Endodermal cell (in vitro differentiated cells): ENCODE measurements at regions not wholly inside any gene's neighbourhood (a gene's known extent, or its start where the extent isn't known, plus 50 kb on each side); places are given as distances from the start of the nearest gene placed in this dataset.

Experiments used
- DNase-seq: peaks from one replicate; pipeline ENCODE4 v3.0.0-alpha.2; 2017
- H3K27ac ChIP-seq: 2 replicates; pipeline ENCODE4 v1.5.1; 2013; ENCODE audit warnings: mild to moderate bottlenecking, low read depth, low read length, moderate library complexity
- H3K27me3 ChIP-seq: 2 replicates; pipeline ENCODE4 v1.6.1; 2013; ENCODE audit warnings: mild to moderate bottlenecking, low read length, moderate library complexity; ENCODE audit not compliant: insufficient read depth, control insufficient read depth, poor library complexity, severe bottlenecking
- H3K36me3 ChIP-seq: 2 replicates; pipeline ENCODE4 v1.7.0; 2013; ENCODE audit warnings: mild to moderate bottlenecking, low read length, moderate library complexity; ENCODE audit not compliant: control insufficient read depth, insufficient read depth
- H3K4me1 ChIP-seq: one replicate; pipeline ENCODE4 v1.7.0; 2013; ENCODE audit warnings: low read length; ENCODE audit not compliant: control insufficient read depth, insufficient read depth
- H3K4me3 ChIP-seq: 2 replicates; pipeline ENCODE4 v1.5.1; 2013; ENCODE audit warnings: mild to moderate bottlenecking, low read length, moderate library complexity
- H3K9ac ChIP-seq: 2 replicates; pipeline ENCODE4 v1.6.1; 2013; ENCODE audit warnings: mild to moderate bottlenecking, low read length, moderate library complexity; ENCODE audit not compliant: poor library complexity, severe bottlenecking; ENCODE audit errors: extremely low read depth
- H3K9me3 ChIP-seq: 2 replicates; pipeline ENCODE4 v1.6.1; 2013; ENCODE audit warnings: mild to moderate bottlenecking, low read length, moderate library complexity; ENCODE audit not compliant: control insufficient read depth
- H3K27ac Mint-ChIP-seq: 2 replicates; pipeline ENCODE4 v1.8.0; 2020; ENCODE audit warnings: mixed read lengths
- H3K27me3 Mint-ChIP-seq: 2 replicates; pipeline ENCODE4 v1.8.0; 2021; ENCODE audit warnings: mild to moderate bottlenecking, mixed read lengths; ENCODE audit not compliant: insufficient read depth
- H3K36me3 Mint-ChIP-seq: 2 replicates; pipeline ENCODE4 v1.8.0; 2020; ENCODE audit warnings: low read depth, mixed read lengths
- H3K4me1 Mint-ChIP-seq: 2 replicates; pipeline ENCODE4 v1.8.0; 2020; ENCODE audit warnings: mixed read lengths
- H3K4me3 Mint-ChIP-seq: 2 replicates; pipeline ENCODE4 v1.8.0; 2020; ENCODE audit warnings: mild to moderate bottlenecking, moderate library complexity, mixed read lengths
- H3K9me3 Mint-ChIP-seq: 2 replicates; pipeline ENCODE4 v1.8.0; 2020; ENCODE audit warnings: mild to moderate bottlenecking, mixed read lengths
- WGBS, 2 experiments: methylation state at CpG; one replicate each; pipeline versions ENCODE4 v1.1.5 to v1.1.7; 2013; ENCODE audit warnings: missing lambda C conversion rate in 2 of 2, mixed read lengths in 1 of 2; ENCODE audit not compliant: insufficient coverage in 1 of 2, insufficient read length in 1 of 2; 5-methylcytosine and 5-hydroxymethylcytosine counted together
- TF ChIP-seq, protein P1 (sequence below): fragments of 200-600 bp; sonication (generic); conservative IDR thresholded peaks from 2 replicates; pipeline ENCODE4 v1.5.0; 2021; ENCODE audit warnings: antibody characterized with exemption, mild to moderate bottlenecking

DNA sequence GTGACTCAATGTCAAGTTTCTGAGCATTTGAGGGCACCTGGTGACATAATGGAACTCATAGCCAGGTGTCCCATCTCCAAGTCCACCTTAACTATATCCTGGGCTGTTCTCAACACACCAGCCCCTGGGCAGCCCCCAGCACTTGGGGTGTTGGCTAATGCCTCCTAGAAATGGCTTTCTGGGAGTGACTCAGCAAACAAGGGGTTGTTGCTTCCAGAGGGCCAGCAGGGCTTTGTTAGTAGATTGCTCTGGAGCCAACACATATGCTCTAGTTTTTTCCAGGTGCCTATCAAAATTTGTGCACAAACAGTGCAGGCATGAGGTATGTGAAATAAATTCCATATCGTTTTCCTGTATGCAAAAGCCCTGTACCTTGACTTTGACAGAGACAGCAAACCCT lies 448.4 kb downstream of the SLC4A3 start:
- Histone ChIP-seq H3K9me3 (no peaks in the 10 kb centered on the region), H3K4me1 (peaks cover 31% of the 10 kb centered on the region), H3K27ac (no peak overlapping the region), H3K27me3 (peaks cover 12% of the 10 kb centered on the region), H3K36me3 (no peaks in the 10 kb centered on the region), H3K9ac (no peak overlapping the region), H3K4me3 (no peak overlapping the region)
- no peaks in the 10 kb centered on the region for H3K36me3 Mint-ChIP-seq
- WGBS, 2 experiments = 84% methylated on average over 1 of the region's 1 CpG; no CpG with 5 or more reads in 1 of the 2 experiments
- peaks cover 72% of the 10 kb centered on the region for H3K4me1 Mint-ChIP-seq
- DNase-seq = no peak
- H3K4me3 Mint-ChIP-seq = no peak overlapping the region
- H3K27me3 Mint-ChIP-seq = no peaks in the 10 kb centered on the region
- no peak overlapping the region for H3K27ac Mint-ChIP-seq
- TF ChIP-seq, protein P1, sequence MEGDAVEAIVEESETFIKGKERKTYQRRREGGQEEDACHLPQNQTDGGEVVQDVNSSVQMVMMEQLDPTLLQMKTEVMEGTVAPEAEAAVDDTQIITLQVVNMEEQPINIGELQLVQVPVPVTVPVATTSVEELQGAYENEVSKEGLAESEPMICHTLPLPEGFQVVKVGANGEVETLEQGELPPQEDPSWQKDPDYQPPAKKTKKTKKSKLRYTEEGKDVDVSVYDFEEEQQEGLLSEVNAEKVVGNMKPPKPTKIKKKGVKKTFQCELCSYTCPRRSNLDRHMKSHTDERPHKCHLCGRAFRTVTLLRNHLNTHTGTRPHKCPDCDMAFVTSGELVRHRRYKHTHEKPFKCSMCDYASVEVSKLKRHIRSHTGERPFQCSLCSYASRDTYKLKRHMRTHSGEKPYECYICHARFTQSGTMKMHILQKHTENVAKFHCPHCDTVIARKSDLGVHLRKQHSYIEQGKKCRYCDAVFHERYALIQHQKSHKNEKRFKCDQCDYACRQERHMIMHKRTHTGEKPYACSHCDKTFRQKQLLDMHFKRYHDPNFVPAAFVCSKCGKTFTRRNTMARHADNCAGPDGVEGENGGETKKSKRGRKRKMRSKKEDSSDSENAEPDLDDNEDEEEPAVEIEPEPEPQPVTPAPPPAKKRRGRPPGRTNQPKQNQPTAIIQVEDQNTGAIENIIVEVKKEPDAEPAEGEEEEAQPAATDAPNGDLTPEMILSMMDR = no peak
- H3K9me3 Mint-ChIP-seq = no peaks in the 10 kb centered on the region

- Mint-ChIP-seq H3K9me3 (no peaks in the 10 kb centered on the region), H3K36me3 (no peaks in the 10 kb centered on the region), H3K27me3 (no peaks in the 10 kb centered on the region), H3K4me3 (no peak overlapping the region), H3K27ac (no peak overlapping the region), H3K4me1 (peaks cover 80% of the 10 kb centered on the region)
- TF ChIP-seq, protein P1 = peak; percentile 69
- H3K9me3 ChIP-seq = no peaks in the 10 kb centered on the region
- peak; percentile 69 for DNase-seq
- peaks cover 33% of the 10 kb centered on the region for H3K4me1 ChIP-seq
- WGBS, 2 experiments = 57 to 60% methylated on average over 8 to 9 of the region's 9 CpGs
- H3K27ac ChIP-seq = peak overlapping the region; percentile 61
- peak overlapping the region; percentile 3 for H3K4me3 ChIP-seq
- H3K9ac ChIP-seq = no peak overlapping the region
- H3K36me3 ChIP-seq = no peaks in the 10 kb centered on the region
- peaks cover 7% of the 10 kb centered on the region for H3K27me3 ChIP-seq
Measured at GRCh38 chr2:220076734-220077133, 449.3 kb downstream of the SLC4A3 start.

GRCh38 chr2:220077488-220077887 lies 450.1 kb downstream of the SLC4A3 start:
- TF ChIP-seq, protein P1 = no peak
- H3K4me3 Mint-ChIP-seq = no peak overlapping the region
- H3K27me3 Mint-ChIP-seq = no peaks in the 10 kb centered on the region
- no peaks in the 10 kb centered on the region for H3K36me3 Mint-ChIP-seq
- H3K4me1 Mint-ChIP-seq = peaks cover 85% of the 10 kb centered on the region
- Histone ChIP-seq H3K4me3 (peak overlapping the region; percentile 3), H3K9me3 (no peaks in the 10 kb centered on the region), H3K4me1 (peaks cover 36% of the 10 kb centered on the region), H3K27ac (peak overlapping the region; percentile 61), H3K27me3 (no peaks in the 10 kb centered on the region), H3K36me3 (no peaks in the 10 kb centered on the region), H3K9ac (no peak overlapping the region)
- WGBS, 2 experiments = 28 to 42% methylated on average over 4 to 6 of the region's 6 CpGs
- peak overlapping the region; percentile 62 for H3K27ac Mint-ChIP-seq
- H3K9me3 Mint-ChIP-seq = no peaks in the 10 kb centered on the region
- DNase-seq = no peak
